Transverse colon (tissue), 4 donors: ENCODE measurements at regions not wholly inside any gene's neighbourhood (a gene's known extent, or its start where the extent isn't known, plus 50 kb on each side); places are given as distances from the start of the nearest gene placed in this dataset.

Experiments used
- DNase-seq: peaks from one replicate; pipeline ENCODE4 v3.0.0-alpha.2; 2019
- H3K27ac ChIP-seq, 4 donors: fragments of 200-600 bp; sonication (generic); 2 replicates each; pipeline ENCODE4 v1.5.1; 2016 to 2018; ENCODE audit warnings: inconsistent platforms in 4 of 4
- H3K27me3 ChIP-seq: fragments of 200-600 bp; sonication (generic); 2 replicates; pipeline ENCODE4 v1.5.1; 2017; ENCODE audit warnings: inconsistent platforms
- H3K36me3 ChIP-seq, 4 donors: fragments of 200-600 bp; sonication (generic); 2 replicates each; pipeline ENCODE4 v1.5.1; 2017 to 2019; ENCODE audit warnings: inconsistent platforms in 4 of 4
- H3K4me1 ChIP-seq, 4 donors: fragments of 200-600 bp; sonication (generic); 2 replicates each; pipeline ENCODE4 v1.5.1; 2017 to 2020; ENCODE audit warnings: inconsistent platforms in 4 of 4
- H3K4me3 ChIP-seq, 4 donors: fragments of 200-600 bp; sonication (generic); 1 replicate in 1 of 4; 2 replicates in 3 of 4; pipeline versions ENCODE4 v1.5.1 to v1.6.1; 2017 to 2019; ENCODE audit warnings: inconsistent platforms in 4 of 4
- H3K9me3 ChIP-seq, 2 donors: fragments of 200-600 bp; sonication (generic); 2 replicates each; pipeline ENCODE4 v1.5.1; 2017 to 2019; ENCODE audit warnings: inconsistent platforms in 2 of 2
- EP300 ChIP-seq: sonication (generic); formaldehyde crosslinking; IDR thresholded peaks from one replicate; pipeline ENCODE4 v1.6.1; 2017; ENCODE audit warnings: antibody characterized with exemption, low read depth
- POLR2A ChIP-seq: fragments of 450-650 bp; IDR thresholded peaks from one replicate; pipeline ENCODE4 v1.6.1; 2016; ENCODE audit warnings: antibody characterized with exemption, mild to moderate bottlenecking, moderate library complexity
- POLR2AphosphoS5 ChIP-seq, 3 donors: sonication (generic); formaldehyde crosslinking; IDR thresholded peaks; one replicate each; pipeline ENCODE4 v1.6.1; 2016; ENCODE audit warnings: antibody characterized with exemption in 3 of 3
- WGBS, 2 donors: methylation state at CpG; one replicate each; pipeline ENCODE4 v1.1.5; 2018; ENCODE audit warnings: low coverage in 1 of 2; 5-methylcytosine and 5-hydroxymethylcytosine counted together
- in situ Hi-C, 4 donors: fragments of 200-750 bp; cut with MboI; loops; one replicate each; pipeline versions ENCODE4 v1.15.0 to v1.15.1; 2017; ENCODE audit warnings: low sequenced_read_pairs in 3 of 4, low pct_ligation_motif_present in 1 of 4, low pct_unique_long_range_greater_than_20kb in 1 of 4
- intact Hi-C: fragments of 100-400 bp; cut with DNase I; formaldehyde crosslinking; loops from one replicate; pipeline ENCODE4 v1.15.1; 2023; ENCODE audit warnings: low total_unique reads
- TF ChIP-seq, protein P1 (sequence below), 5 experiments: fragments of 200-600 bp in 3 of 5; fragments of 450-650 bp in 2 of 5; sonication (generic) in 3 of 5; IDR thresholded peaks; 1 replicate in 2 of 5; 2 replicates in 3 of 5; pipeline ENCODE4 v1.5.1; 2016 to 2017; ENCODE audit warnings: antibody characterized with exemption in 5 of 5, inconsistent platforms in 3 of 5, mild to moderate bottlenecking in 2 of 5, moderate library complexity in 1 of 5

DNA sequence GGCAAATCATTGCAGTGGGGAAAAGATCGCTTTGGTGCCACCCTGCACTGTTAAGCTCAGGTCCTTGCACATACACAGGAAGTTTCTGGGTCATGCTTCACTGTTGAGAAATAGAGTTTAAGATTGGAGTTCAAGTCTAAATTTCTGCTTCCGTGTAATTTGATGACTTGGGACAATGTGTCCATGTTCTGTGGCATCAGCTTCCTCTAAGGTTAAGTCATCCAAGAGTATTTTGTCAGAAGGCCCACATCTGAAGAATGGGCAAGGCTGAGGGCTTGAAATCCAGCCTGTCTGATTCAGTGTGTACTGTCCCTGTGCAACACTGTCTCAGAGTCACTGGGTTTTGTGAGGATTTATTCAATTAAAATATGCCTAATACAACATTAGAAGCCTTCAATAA lies 880.7 kb downstream of the SUCLG1 start:
- H3K36me3 ChIP-seq, result no peaks in the 10 kb centered on the region
- H3K9me3 ChIP-seq, result no peaks in the 10 kb centered on the region
- WGBS, 2 donors, result 50 to 78% methylated on average over 1 to 2 of the region's 2 CpGs
- no peak for TF ChIP-seq EP300
- TF ChIP-seq, protein P1, sequence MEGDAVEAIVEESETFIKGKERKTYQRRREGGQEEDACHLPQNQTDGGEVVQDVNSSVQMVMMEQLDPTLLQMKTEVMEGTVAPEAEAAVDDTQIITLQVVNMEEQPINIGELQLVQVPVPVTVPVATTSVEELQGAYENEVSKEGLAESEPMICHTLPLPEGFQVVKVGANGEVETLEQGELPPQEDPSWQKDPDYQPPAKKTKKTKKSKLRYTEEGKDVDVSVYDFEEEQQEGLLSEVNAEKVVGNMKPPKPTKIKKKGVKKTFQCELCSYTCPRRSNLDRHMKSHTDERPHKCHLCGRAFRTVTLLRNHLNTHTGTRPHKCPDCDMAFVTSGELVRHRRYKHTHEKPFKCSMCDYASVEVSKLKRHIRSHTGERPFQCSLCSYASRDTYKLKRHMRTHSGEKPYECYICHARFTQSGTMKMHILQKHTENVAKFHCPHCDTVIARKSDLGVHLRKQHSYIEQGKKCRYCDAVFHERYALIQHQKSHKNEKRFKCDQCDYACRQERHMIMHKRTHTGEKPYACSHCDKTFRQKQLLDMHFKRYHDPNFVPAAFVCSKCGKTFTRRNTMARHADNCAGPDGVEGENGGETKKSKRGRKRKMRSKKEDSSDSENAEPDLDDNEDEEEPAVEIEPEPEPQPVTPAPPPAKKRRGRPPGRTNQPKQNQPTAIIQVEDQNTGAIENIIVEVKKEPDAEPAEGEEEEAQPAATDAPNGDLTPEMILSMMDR (IDR thresholded peaks at IDR 0.05), result no peak
- TF ChIP-seq POLR2A, result no peak
- no peak for TF ChIP-seq POLR2AphosphoS5 (IDR thresholded peaks at IDR 0.05)
- in situ Hi-C loops, result no loop called here
- no peak overlapping the region for H3K27ac ChIP-seq
- intact Hi-C loops, result no loop called here
- H3K4me3 ChIP-seq, result no peak overlapping the region
- no peak for DNase-seq
- no peaks in the 10 kb centered on the region for H3K4me1 ChIP-seq
- H3K27me3 ChIP-seq, result no peaks in the 10 kb centered on the region

DNA sequence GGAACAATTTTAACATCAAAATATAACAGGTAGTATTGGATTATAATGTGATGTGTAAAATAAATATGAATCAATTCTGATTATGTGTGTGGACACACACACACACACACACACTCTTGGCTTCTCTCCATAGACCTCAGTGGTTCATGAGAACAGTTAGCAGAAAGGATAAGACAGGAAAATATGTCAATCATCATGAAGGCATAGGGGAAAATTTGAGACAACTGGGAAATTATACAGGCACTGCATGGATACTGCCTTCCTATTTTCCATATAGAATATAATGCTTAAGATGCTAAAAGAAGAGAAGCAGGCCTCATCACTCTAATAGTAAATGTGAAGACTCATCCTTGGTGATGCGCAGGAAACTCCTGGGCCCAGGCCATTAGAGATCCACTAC lies 884.5 kb downstream of the SUCLG1 start:
- H3K27ac ChIP-seq, result no peak overlapping the region
- intact Hi-C loops (no loop called here), in situ Hi-C loops (no loop called here)
- H3K9me3 ChIP-seq, result no peaks in the 10 kb centered on the region
- DNase-seq, result no peak
- no peak overlapping the region for H3K4me3 ChIP-seq
- WGBS, 2 donors, result 96% methylated on average over 1 of the region's 1 CpG; no CpG with 5 or more reads in 1 of the 2 donors
- H3K27me3 ChIP-seq, result no peaks in the 10 kb centered on the region
- H3K4me1 ChIP-seq, result no peaks in the 10 kb centered on the region
- TF ChIP-seq EP300, result no peak
- no peak for TF ChIP-seq POLR2A
- TF ChIP-seq, protein P1 (IDR thresholded peaks at IDR 0.05), result no peak
- no peak for TF ChIP-seq POLR2AphosphoS5 (IDR thresholded peaks at IDR 0.05)
- H3K36me3 ChIP-seq, result no peaks in the 10 kb centered on the region

DNA sequence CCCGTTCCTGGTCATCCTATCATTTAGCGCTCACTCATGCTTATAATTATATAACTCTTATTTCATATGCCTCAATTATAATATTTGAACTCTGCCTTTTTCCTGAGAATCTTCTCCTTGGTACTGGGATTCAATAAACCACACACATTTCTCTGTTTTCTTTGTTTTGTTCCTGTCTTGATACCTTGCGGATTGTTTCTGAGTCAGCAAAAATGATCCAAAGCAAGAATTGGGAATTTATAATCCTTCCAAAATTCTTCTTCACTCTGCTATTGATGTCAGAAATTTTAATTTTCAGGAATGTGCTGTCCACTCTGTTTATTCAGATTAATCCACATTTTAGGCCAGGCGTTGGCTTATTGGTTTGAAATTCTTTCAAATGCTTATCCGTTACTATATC lies 886.0 kb downstream of the SUCLG1 start:
- Histone ChIP-seq H3K27ac (no peak overlapping the region), H3K4me3 (no peak overlapping the region), H3K36me3 (no peaks in the 10 kb centered on the region), H3K4me1 (no peaks in the 10 kb centered on the region), H3K27me3 (no peaks in the 10 kb centered on the region), H3K9me3 (no peaks in the 10 kb centered on the region)
- DNase-seq, result no peak
- in situ Hi-C loops (no loop called here), intact Hi-C loops (no loop called here)
- WGBS, 2 donors, result 85 to 93% methylated on average over 5 of the region's 5 CpGs
- TF ChIP-seq, protein P1 (IDR thresholded peaks at IDR 0.05), result no peak
- TF ChIP-seq EP300 (no peak), POLR2A (no peak), POLR2AphosphoS5 (IDR thresholded peaks at IDR 0.05) (no peak)

DNA sequence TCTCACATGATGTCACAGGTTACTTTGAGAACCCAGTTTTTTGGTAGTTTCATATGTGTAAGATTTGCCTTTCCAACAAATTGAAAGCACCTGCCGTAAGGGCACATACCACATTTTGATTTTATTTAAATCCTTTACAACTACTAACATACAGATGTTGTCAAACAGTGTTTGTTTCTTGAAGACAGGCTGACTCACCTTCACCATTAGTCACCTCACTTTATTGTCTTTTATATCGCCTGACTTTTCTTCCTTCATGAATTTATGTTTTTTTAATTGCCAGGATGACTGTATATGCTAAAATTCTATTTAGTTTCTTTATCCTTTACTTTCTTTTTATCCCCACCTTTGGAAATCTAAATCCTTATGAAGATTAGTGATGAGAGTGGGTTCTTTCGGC lies 886.7 kb downstream of the SUCLG1 start:
- intact Hi-C loops, result no loop called here
- in situ Hi-C loops, result no loop called here
- no peak overlapping the region for H3K4me3 ChIP-seq
- WGBS, 2 donors, result 64 to 69% methylated on average over 3 of the region's 3 CpGs
- no peaks in the 10 kb centered on the region for H3K9me3 ChIP-seq
- H3K4me1 ChIP-seq, result no peaks in the 10 kb centered on the region
- no peak overlapping the region for H3K27ac ChIP-seq
- H3K36me3 ChIP-seq, result no peaks in the 10 kb centered on the region
- no peak for TF ChIP-seq POLR2A
- TF ChIP-seq, protein P1 (IDR thresholded peaks at IDR 0.05), result no peak
- TF ChIP-seq EP300, result no peak
- no peak for TF ChIP-seq POLR2AphosphoS5 (IDR thresholded peaks at IDR 0.05)
- no peak for DNase-seq
- H3K27me3 ChIP-seq, result no peaks in the 10 kb centered on the region
